Esophagus (tissue), 2 donors: ENCODE measurements at regions not wholly inside any gene's neighbourhood (a gene's known extent, or its start where the extent isn't known, plus 50 kb on each side); places are given as distances from the start of the nearest gene placed in this dataset.
"Not testable (repeated sequence)": the region's sequence is repeated elsewhere in the genome, so short reads cannot be mapped to it uniquely, and the experiment has no call there.

Experiments used
- H3K27ac ChIP-seq, 2 donors: one replicate each; pipeline ENCODE4 v1.5.1; 2013; ENCODE audit warnings: low read depth in 2 of 2, mild to moderate bottlenecking in 2 of 2, inconsistent platforms in 1 of 2, low read length in 1 of 2, moderate library complexity in 1 of 2
- H3K27me3 ChIP-seq, 2 donors: one replicate each; pipeline ENCODE4 v1.6.1; 2013; ENCODE audit warnings: low read length in 2 of 2, control low read depth in 1 of 2, mild to moderate bottlenecking in 1 of 2; ENCODE audit not compliant: insufficient read depth in 2 of 2, control insufficient read depth in 1 of 2
- H3K36me3 ChIP-seq, 2 donors: one replicate each; pipeline ENCODE4 v1.6.1; 2013; ENCODE audit warnings: low read length in 1 of 2; ENCODE audit not compliant: control insufficient read depth in 2 of 2, insufficient read depth in 2 of 2
- H3K4me1 ChIP-seq, 2 donors: one replicate each; pipeline ENCODE4 v1.6.1; 2013; ENCODE audit warnings: low read length in 1 of 2; ENCODE audit not compliant: control insufficient read depth in 2 of 2, insufficient read depth in 2 of 2
- H3K4me3 ChIP-seq, 2 donors: one replicate each; pipeline ENCODE4 v1.5.1; 2013; ENCODE audit warnings: low read length in 2 of 2, mild to moderate bottlenecking in 2 of 2, low read depth in 1 of 2, moderate library complexity in 1 of 2
- H3K9me3 ChIP-seq, 2 donors: one replicate each; pipeline ENCODE4 v1.6.1; 2013; ENCODE audit warnings: mild to moderate bottlenecking in 2 of 2, low read depth in 1 of 2, low read length in 1 of 2, moderate library complexity in 1 of 2; ENCODE audit not compliant: control insufficient read depth in 2 of 2, insufficient read depth in 1 of 2
- WGBS, 2 donors: extraction: QIAGEN DNeasy Blood & Tissue Kit; methylation state at CpG; one replicate each; pipeline ENCODE4 v1.1.7; 2013; 5-methylcytosine and 5-hydroxymethylcytosine counted together
- donor health status: healthy with polysubstance abuse.
- donor health status: Bipolar disorder and iron deficiency.

DNA sequence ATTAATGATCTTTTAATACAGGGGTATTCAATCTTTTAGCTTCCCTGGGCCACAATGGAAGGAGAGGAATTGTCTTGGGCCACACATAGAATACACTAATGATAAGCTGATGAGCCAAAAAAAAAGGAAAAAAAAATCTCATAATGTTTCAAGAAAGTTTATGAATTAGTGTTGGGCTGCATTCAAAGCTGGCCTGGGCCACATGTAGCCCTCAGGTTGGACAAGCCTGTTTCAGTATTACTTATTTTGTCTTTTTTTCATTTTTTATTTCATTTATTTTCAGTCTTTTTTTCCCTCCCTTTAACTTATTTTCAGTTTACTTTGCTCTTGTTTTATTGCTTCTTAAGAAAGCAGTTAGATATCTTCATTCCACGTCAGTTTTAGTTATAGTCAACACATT is 2171.8 kb upstream of the DEFB115 start:
- H3K36me3 ChIP-seq: no peaks in the 10 kb centered on the region
- no peak overlapping the region for H3K4me3 ChIP-seq
- H3K9me3 ChIP-seq: no peaks in the 10 kb centered on the region
- no peak overlapping the region for H3K27ac ChIP-seq
- 11 to 17% methylated on average over 1 of the region's 1 CpG for WGBS, 2 donors
- H3K27me3 ChIP-seq: no peaks in the 10 kb centered on the region
- no peaks in the 10 kb centered on the region for H3K4me1 ChIP-seq

DNA sequence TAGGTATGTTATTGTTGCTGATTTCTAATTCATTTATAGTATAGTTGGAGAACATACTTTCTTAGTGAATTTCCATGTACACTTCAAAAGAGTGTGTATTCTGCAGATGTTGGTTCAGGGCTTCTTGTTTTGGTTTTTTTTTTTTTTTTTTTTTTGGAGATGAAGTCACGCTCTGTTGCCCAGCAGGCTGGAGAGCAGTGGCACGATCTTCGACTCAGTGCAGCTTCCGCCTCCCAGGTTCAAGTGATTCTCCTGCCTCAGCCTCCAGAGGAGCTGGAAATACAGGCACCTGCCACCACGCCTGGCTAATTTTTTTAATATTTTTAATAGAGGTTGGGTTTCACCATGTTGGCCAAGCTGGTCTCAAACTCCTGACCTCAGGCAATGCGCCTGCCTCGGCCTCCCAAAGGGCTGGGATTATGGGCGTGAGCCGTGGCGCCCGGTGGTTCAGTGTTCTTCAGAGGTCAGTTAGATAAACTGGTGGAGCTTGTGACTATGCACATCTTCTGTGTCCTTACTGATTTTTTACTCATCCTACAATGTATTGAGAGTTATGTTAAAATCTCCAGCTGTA is 2171.2 kb upstream of the DEFB115 start:
- H3K4me3 ChIP-seq, H3K27ac ChIP-seq: not testable (repeated sequence)
- 84 to 85% methylated on average over 11 of the region's 11 CpGs for WGBS, 2 donors

DNA sequence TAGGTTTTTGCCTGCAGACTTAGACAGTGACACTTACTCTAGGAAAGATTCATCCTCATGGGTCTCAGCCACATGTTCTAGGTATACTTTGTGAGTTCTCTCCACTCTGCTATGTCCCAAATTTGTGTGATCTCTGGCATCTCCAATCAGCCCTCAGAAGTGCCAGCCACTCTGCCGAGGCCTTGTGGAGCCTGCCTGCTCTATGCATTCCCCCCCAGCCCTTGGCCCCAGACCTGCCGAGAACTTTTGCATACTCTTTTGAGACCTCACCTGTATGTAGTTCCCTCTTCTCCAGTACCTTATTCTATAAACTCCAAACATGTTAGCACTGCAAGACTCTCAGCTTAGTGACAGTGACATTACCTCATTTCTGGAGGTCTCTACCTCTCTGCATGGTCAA is 2170.5 kb upstream of the DEFB115 start:
- Histone ChIP-seq H3K4me3 (no peak overlapping the region), H3K27ac (no peak overlapping the region), H3K9me3 (no peaks in the 10 kb centered on the region), H3K4me1 (no peaks in the 10 kb centered on the region), H3K36me3 (no peaks in the 10 kb centered on the region), H3K27me3 (no peaks in the 10 kb centered on the region)
- WGBS, 2 donors: 84 to 89% methylated on average over 2 of the region's 2 CpGs

More for the DNA sequence above, 2171.2 kb upstream of the DEFB115 start:
- not testable (repeated sequence) for H3K36me3 ChIP-seq, H3K27me3 ChIP-seq, H3K9me3 ChIP-seq, H3K4me1 ChIP-seq

DNA sequence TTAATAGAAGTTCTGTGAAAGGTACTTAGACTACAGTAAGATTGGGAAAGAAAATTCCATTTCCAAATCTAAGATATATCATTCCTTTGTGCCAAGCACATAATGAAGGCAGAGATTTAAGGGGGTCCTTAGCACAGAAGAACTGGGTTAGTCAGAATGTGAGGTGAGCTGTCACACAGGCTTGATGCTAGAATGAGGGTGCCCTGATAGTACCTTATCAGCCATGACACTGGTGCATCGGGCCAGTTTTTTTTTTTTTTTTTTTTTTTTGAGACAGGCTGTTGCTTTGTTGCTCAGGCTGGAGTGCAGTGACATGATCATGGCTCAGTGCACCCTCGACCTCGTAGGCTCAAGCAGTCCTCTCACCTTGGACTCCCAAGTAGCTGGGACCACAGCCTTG is 2169.6 kb upstream of the DEFB115 start:
- not testable (repeated sequence) for H3K4me1 ChIP-seq, H3K36me3 ChIP-seq, H3K9me3 ChIP-seq, H3K27me3 ChIP-seq, H3K4me3 ChIP-seq, H3K27ac ChIP-seq
- 65 to 66% methylated on average over 3 of the region's 3 CpGs for whole genome bisulfite sequencing, 2 donors

DNA sequence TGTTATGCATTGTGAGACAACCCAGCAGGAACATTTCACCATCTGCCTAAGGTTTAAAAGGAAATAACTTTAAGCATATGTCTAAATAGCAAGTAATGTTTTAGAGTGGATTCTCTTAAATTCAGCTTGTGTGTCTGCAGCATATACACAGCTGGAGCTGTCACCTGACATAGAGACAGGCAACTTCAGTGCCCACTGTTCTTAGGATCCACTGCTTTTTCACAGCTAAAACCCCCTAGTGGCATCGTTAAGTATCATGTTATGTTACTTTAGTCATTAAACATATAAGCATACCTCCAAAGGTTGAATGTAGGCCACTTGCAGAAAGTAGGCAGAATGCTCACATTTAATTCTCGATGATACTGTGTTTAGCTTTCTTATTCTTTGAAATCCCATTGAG is 2169.0 kb upstream of the DEFB115 start:
- not testable (repeated sequence) for H3K4me3 ChIP-seq, H3K9me3 ChIP-seq, H3K4me1 ChIP-seq, H3K36me3 ChIP-seq, H3K27ac ChIP-seq, H3K27me3 ChIP-seq
- 68 to 72% methylated on average over 2 of the region's 2 CpGs for WGBS, 2 donors

DNA sequence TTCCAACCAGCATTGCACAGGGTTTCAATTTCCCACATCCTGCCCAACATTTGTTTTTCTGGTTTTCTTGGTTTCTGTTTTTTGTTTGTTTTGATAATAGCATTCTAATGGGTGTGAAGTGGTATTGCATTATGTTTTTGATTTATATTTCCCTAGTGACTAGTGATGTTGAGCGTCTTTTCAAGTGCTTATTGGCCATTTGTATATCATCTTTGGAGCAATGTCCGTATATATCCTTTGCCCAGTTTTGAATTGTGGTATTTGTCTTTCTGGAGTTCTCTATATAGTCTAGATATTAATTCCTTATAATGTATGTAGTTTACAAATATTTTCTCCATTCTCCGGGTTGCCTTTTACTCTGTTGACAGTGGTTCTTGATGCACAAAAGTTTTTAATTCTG is 2168.1 kb upstream of the DEFB115 start:
- H3K4me1 ChIP-seq, H3K36me3 ChIP-seq, H3K9me3 ChIP-seq, H3K4me3 ChIP-seq, H3K27ac ChIP-seq, H3K27me3 ChIP-seq: not testable (repeated sequence)
- WGBS, 2 donors: 56 to 58% methylated on average over 3 of the region's 3 CpGs

DNA sequence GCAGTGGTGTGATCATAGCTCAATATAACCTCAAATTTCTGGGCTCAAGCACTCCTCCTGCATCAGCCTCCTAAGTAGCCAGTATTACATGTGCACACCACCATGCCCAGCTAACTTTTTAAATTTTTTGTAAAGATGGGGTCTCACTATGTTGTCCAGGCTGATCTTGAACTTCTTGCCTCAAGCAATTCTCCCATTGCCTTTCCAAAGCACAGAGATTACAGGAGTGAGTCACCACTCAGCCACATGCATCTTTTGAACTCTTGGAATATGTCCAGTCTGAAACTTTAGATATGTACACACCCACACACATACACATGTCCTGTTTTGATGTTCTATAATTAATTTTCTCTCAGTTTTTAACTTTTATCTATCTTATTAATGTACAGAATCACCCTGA is 2163.5 kb upstream of the DEFB115 start:
- H3K4me3 ChIP-seq, H3K4me1 ChIP-seq, H3K9me3 ChIP-seq, H3K27ac ChIP-seq, H3K36me3 ChIP-seq, H3K27me3 ChIP-seq: not testable (repeated sequence)

DNA sequence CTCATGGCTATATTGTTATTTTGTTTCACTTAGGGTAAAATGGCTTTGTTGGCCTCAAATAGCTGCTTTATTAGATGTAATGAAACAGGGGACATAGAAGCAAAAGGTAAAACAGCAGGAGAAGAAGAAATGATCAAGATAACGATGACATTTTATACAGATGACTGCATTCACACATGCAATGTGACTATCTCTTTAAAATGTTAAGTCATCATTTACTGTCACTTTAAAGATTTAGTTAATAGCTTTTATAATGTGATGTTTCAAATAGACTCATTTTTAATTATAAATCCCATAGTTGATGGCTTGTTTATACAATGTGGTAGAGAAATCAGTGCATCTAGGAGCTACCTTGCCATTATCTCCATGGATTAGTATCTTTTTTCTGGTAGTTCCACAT is 2160.8 kb upstream of the DEFB115 start:
- 54 to 55% methylated on average over 1 of the region's 1 CpG for WGBS, 2 donors
- H3K27ac ChIP-seq, H3K9me3 ChIP-seq, H3K4me3 ChIP-seq, H3K27me3 ChIP-seq, H3K4me1 ChIP-seq, H3K36me3 ChIP-seq: not testable (repeated sequence)

DNA sequence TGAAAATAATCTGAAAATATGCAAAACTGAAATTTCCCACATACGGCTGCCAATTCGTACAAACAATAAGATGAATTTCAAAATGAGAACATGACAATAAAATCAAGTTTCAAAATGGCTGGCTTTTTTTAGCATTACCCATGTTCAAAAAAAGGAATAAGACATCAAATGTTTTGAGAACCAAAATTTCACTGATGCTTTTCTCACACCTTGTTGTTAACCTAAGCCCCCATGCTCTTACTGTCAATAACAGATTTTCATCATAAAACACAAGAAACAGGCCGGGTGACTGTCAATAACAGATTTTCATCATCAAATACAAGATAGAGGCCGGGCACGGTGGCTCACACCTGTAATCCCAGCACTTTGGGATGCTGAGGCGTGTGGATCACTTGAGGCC is 2149.6 kb upstream of the DEFB115 start:
- not testable (repeated sequence) for H3K4me1 ChIP-seq, H3K27me3 ChIP-seq, H3K36me3 ChIP-seq, H3K4me3 ChIP-seq, H3K9me3 ChIP-seq, H3K27ac ChIP-seq
- WGBS, 2 donors: 70% methylated on average over 6 of the region's 6 CpGs

DNA sequence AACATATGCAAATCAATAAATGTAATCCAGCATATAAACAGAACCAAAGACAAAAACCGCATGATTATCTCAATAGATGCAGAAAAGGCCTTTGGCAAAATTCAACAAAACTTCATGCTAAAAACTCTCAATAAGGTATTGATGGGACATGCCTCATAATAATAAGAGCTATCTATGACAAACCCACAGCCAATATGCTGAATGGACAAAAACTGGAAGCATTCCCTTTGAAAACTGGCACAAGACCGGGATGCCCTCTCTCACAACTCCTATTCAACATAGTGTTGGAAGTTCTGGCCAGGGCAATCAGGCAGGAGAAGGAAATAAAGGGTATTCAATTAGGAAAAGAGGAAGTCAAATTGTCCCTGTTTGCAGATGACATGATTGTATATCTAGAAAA is 2148.1 kb upstream of the DEFB115 start:
- not testable (repeated sequence) for H3K4me3 ChIP-seq, H3K27ac ChIP-seq, H3K4me1 ChIP-seq, H3K27me3 ChIP-seq, H3K36me3 ChIP-seq, H3K9me3 ChIP-seq
- 67 to 77% methylated on average over 2 of the region's 2 CpGs for WGBS, 2 donors
